Lower lobe of right lung (tissue), 2 donors: ENCODE measurements at regions not wholly inside any gene's neighbourhood (a gene's known extent, or its start where the extent isn't known, plus 50 kb on each side); places are given as distances from the start of the nearest gene placed in this dataset.
A peak's percentile ranks its signal among the peaks of the same experiment; 100 is the strongest.

ENCODE experiments used
- ATAC-seq, 2 donors: fragments of 200-7000 bp; cut with Tn5 transposase; one replicate each; pipeline ENCODE4 v1.9.1; 2020 to 2022; ENCODE audit warnings: mild to moderate bottlenecking in 2 of 2, moderate library complexity in 2 of 2
- DNase-seq: peaks from one replicate; pipeline ENCODE4 v3.0.0-alpha.2; 2020
- H3K27ac ChIP-seq: fragments of 200-600 bp; one replicate; pipeline ENCODE4 v1.8.0; 2022
- H3K27me3 ChIP-seq: fragments of 200-600 bp; one replicate; pipeline ENCODE4 v1.8.0; 2022; ENCODE audit warnings: low read depth
- H3K36me3 ChIP-seq: fragments of 200-600 bp; one replicate; pipeline ENCODE4 v1.8.0; 2022; ENCODE audit warnings: mild to moderate bottlenecking
- H3K4me1 ChIP-seq: fragments of 200-600 bp; one replicate; pipeline ENCODE4 v1.8.0; 2022
- H3K4me3 ChIP-seq: fragments of 200-600 bp; one replicate; pipeline ENCODE4 v1.8.0; 2022; ENCODE audit warnings: mild to moderate bottlenecking
- H3K9me3 ChIP-seq: fragments of 200-600 bp; one replicate; pipeline ENCODE4 v1.8.0; 2022
- intact Hi-C: fragments of 100-400 bp; cut with DNase I; formaldehyde crosslinking; loops from one replicate; pipeline ENCODE4 v1.11.0; 2022
- TF ChIP-seq, protein P1 (sequence below): fragments of 200-600 bp; IDR thresholded peaks from one replicate; pipeline ENCODE4 v1.8.0; 2022; ENCODE audit warnings: antibody characterized with exemption, mild to moderate bottlenecking
- donor health status: DM: no; HTN: yes; CAD: no; lungs with severe emphysema.

DNA sequence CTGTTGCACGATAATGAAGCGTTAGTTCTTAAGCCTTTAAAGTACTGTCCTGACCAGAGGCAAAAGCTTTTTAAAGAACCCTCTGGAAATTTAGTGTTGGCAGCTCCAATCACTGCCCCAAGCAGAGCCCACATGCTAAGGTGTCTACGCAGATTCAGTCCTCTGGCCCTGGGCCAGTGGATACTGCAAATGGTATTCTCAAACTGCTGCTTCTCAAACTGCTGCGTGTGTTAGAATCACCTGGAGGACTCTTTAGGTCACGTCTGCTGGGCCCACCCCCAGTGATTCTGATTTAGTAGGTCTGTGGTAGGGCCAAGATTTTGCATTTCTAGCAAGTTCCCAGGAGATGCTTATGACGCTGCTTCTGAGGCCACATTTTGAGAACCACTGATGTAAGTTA lies 96.0 kb upstream of the CCDC28A start:
- H3K36me3 ChIP-seq: no peaks in the 10 kb centered on the region
- DNase-seq (no peak), ATAC-seq (no peak)
- no peak overlapping the region for H3K4me3 ChIP-seq
- no peak overlapping the region for H3K27ac ChIP-seq
- H3K4me1 ChIP-seq: no peaks in the 10 kb centered on the region
- TF ChIP-seq, protein P1, sequence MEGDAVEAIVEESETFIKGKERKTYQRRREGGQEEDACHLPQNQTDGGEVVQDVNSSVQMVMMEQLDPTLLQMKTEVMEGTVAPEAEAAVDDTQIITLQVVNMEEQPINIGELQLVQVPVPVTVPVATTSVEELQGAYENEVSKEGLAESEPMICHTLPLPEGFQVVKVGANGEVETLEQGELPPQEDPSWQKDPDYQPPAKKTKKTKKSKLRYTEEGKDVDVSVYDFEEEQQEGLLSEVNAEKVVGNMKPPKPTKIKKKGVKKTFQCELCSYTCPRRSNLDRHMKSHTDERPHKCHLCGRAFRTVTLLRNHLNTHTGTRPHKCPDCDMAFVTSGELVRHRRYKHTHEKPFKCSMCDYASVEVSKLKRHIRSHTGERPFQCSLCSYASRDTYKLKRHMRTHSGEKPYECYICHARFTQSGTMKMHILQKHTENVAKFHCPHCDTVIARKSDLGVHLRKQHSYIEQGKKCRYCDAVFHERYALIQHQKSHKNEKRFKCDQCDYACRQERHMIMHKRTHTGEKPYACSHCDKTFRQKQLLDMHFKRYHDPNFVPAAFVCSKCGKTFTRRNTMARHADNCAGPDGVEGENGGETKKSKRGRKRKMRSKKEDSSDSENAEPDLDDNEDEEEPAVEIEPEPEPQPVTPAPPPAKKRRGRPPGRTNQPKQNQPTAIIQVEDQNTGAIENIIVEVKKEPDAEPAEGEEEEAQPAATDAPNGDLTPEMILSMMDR: no peak
- intact Hi-C loops: no loop called here
- no peaks in the 10 kb centered on the region for H3K27me3 ChIP-seq
- H3K9me3 ChIP-seq: no peaks in the 10 kb centered on the region

DNA sequence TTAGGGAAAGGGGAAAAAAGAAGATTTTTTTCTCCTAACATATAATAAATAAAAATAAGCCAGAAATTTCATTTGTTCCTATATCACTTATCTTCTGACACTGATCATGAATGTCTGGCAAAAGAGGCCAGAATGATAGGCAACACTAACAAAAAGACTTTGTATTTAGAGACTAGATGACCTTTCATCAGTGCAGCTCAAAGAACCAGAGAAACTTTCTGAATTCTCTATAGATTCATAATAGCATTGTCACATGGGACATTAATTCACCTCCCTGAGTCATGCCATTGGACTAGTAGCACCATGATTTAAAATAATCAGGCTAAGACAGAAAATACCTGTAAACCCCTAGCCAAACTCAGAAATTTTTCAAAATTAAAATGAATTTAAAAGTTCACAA lies 95.4 kb upstream of the CCDC28A start:
- TF ChIP-seq, protein P1: no peak
- H3K36me3 ChIP-seq: no peaks in the 10 kb centered on the region
- no peak for ATAC-seq
- H3K4me1 ChIP-seq: peaks cover 1% of the 10 kb centered on the region
- intact Hi-C loops: no loop called here
- H3K9me3 ChIP-seq: no peaks in the 10 kb centered on the region
- no peak for DNase-seq
- H3K27me3 ChIP-seq: no peaks in the 10 kb centered on the region
- H3K27ac ChIP-seq: no peak overlapping the region
- no peak overlapping the region for H3K4me3 ChIP-seq

DNA sequence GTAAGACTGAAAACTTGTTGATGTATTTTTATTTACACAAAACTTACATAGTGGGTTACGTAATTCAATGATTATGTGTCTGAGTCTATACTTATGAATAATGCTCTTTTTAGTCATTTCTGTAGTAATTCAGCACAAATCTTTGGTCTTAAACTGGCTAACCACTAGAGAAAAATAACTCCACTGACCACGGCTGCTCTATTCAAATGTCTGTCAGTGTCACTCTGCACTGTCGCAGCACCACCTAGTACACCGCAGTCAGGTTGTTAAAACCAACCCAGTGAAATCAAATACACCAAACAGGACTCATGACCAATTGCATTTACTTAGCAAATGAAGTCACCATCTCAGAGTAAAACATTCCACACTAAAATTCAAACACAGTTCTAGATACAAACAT lies 93.5 kb upstream of the CCDC28A start:
- TF ChIP-seq, protein P1: no peak
- H3K27ac ChIP-seq: no peak overlapping the region
- no peaks in the 10 kb centered on the region for H3K27me3 ChIP-seq
- no peaks in the 10 kb centered on the region for H3K9me3 ChIP-seq
- DNase-seq (no peak), ATAC-seq (no peak)
- H3K4me1 ChIP-seq: peaks cover 5% of the 10 kb centered on the region
- intact Hi-C loops: no loop called here
- H3K36me3 ChIP-seq: no peaks in the 10 kb centered on the region
- H3K4me3 ChIP-seq: no peak overlapping the region

DNA sequence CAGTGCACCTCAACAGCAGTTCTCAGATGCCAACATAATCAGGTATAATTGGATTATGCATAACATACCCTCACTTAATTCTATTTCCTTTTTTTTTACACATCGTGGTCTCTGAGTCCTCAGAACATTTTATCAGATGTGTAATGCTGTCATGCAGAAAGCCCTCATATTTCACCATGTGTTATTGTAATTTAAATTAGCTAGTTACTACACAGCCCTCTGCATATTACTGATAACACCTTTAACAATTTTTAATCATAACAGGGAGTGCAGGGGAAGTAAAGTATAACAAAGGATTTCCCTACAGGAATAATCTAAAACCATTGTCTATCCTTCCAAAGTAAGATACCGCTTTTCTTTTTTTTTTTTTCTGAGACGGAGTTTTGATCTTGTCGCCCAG lies 91.9 kb upstream of the CCDC28A start:
- intact Hi-C loops: no loop called here
- TF ChIP-seq, protein P1: no peak
- H3K4me1 ChIP-seq: peaks cover 5% of the 10 kb centered on the region
- H3K4me3 ChIP-seq: no peak overlapping the region
- H3K27me3 ChIP-seq: no peaks in the 10 kb centered on the region
- H3K9me3 ChIP-seq: no peaks in the 10 kb centered on the region
- H3K36me3 ChIP-seq: no peaks in the 10 kb centered on the region
- DNase-seq (no peak), ATAC-seq (no peak)
- H3K27ac ChIP-seq: no peak overlapping the region

- intact Hi-C loops: no loop called here
- ATAC-seq (peak; percentile 43 to 45), DNase-seq (no peak)
- no peaks in the 10 kb centered on the region for H3K36me3 ChIP-seq
- no peaks in the 10 kb centered on the region for H3K27me3 ChIP-seq
- no peak overlapping the region for H3K27ac ChIP-seq
- H3K4me1 ChIP-seq: peaks cover 5% of the 10 kb centered on the region
- TF ChIP-seq, protein P1: no peak
- no peak overlapping the region for H3K4me3 ChIP-seq
- no peaks in the 10 kb centered on the region for H3K9me3 ChIP-seq
These were observed 90.7 kb upstream of the CCDC28A start for GRCh38 chr6:138682704-138683527.
